ENCODE measurements at regions not wholly inside any gene's neighbourhood (a gene's known extent, or its start where the extent isn't known, plus 50 kb on each side); places are given as distances from the start of the nearest gene placed in this dataset.

- no peak for FAIRE-seq
- H3K27me3 ChIP-seq (ENCODE audit: control insufficient read depth in 2 of 2, insufficient read depth in 2 of 2, low read length in 2 of 2) = no peaks in the 10 kb centered on the region
- H2AFZ ChIP-seq (ENCODE audit: low read depth, low read length) = no peak overlapping the region
- ChIA-PET POLR2A (no interaction called here), CTCF (interaction anchor here (1.1 kb wide), 1 partner anchor 12 kb away, joined by 3 read pairs; no protein-coding TSS in a partner anchor)
- no peak overlapping the region for H3K27ac ChIP-seq (ENCODE audit: insufficient read depth, low read depth, low read length)
- H3K4me3 ChIP-seq (replicated peaks in 1 of 3; ENCODE audit: insufficient read depth in 1 of 3, low read depth in 1 of 3, low read length in 3 of 3) = no peak overlapping the region
- H3K4me1 ChIP-seq (ENCODE audit: control insufficient read depth, extremely low read depth, insufficient read depth, low read length) = no peaks in the 10 kb centered on the region
- no TSS peak for BruUV-seq (replicated peaks)
- H3K9me3 ChIP-seq (replicated peaks; ENCODE audit: control insufficient read depth, insufficient read depth, low read length) = no peaks in the 10 kb centered on the region
- no peaks in the 10 kb centered on the region for H4K20me1 ChIP-seq (replicated peaks; ENCODE audit: control insufficient read depth, extremely low read depth, insufficient read depth, low read length)
- no peak for TF ChIP-seq FOS (IDR thresholded peaks at IDR 0.05; ENCODE audit: borderline replicate concordance, insufficient read depth, low read length)
- TF ChIP-seq MYC (IDR thresholded peaks at IDR 0.05; ENCODE audit: low read depth, low read length) = no peak
- TF ChIP-seq MAX (IDR thresholded peaks at IDR 0.05; ENCODE audit: insufficient read depth, insufficient read length) = no peak
- TF ChIP-seq POLR2A (IDR thresholded peaks at IDR 0.05; ENCODE audit: low read depth, low read length) = no peak
- TF ChIP-seq EZH2 (IDR thresholded peaks at IDR 0.05; ENCODE audit: borderline replicate concordance, low read depth, low read length, severe bottlenecking) = no peak
- TF ChIP-seq JUN (IDR thresholded peaks at IDR 0.05; ENCODE audit: borderline replicate concordance, insufficient read depth, insufficient read length, low read depth) = no peak
- no peak for TF ChIP-seq POLR2AphosphoS5 (IDR thresholded peaks at IDR 0.05; ENCODE audit: insufficient read depth, low read depth, low read length)
- no peak for TF ChIP-seq GATA2 (IDR thresholded peaks at IDR 0.05; ENCODE audit: insufficient read depth, insufficient read length, low read depth, low read length)
- no peak for TF ChIP-seq CTCF (IDR thresholded peaks at IDR 0.05; ENCODE audit: extremely low read depth in 1 of 2, insufficient read depth in 1 of 2, low read depth in 1 of 2, low read length in 2 of 2)
- no peaks in the 10 kb centered on the region for H3K79me2 ChIP-seq (ENCODE audit: control insufficient read depth, insufficient read depth, low read length)
- H3K4me2 ChIP-seq (ENCODE audit: insufficient read depth, low read length) = no peak overlapping the region
- H3K9me1 ChIP-seq (replicated peaks; ENCODE audit: control insufficient read depth, extremely low read depth, insufficient read depth, low read length) = no peaks in the 10 kb centered on the region
- dilution Hi-C loops (cut with MboI; ENCODE audit: extremely low pct_ligation_motif_present, low sequenced_read_pairs) (no loop called here), intact Hi-C loops (cut with micrococcal nuclease) (no loop called here)
- no peaks in the 10 kb centered on the region for H3K36me3 ChIP-seq (ENCODE audit: control insufficient read depth in 2 of 2, extremely low read depth in 1 of 2, insufficient read depth in 2 of 2, low read length in 2 of 2)
- H3K9ac ChIP-seq (replicated peaks; ENCODE audit: extremely low read depth, insufficient read depth, low read length) = no peak overlapping the region
- no peak for DNase-seq (ENCODE audit: low read depth, low spot score)
These were observed 76.3 kb upstream of the STOX2 start for GRCh38 chr4:183828839-183829238.
